Vagina (tissue), 2 donors: ENCODE measurements at regions not wholly inside any gene's neighbourhood (a gene's known extent, or its start where the extent isn't known, plus 50 kb on each side); places are given as distances from the start of the nearest gene placed in this dataset.

Source experiments
- CTCF ChIP-seq, 3 experiments: fragments of 450-650 bp in 2 of 3; fragments of 200-600 bp in 1 of 3; sonication (generic) in 1 of 3; IDR thresholded peaks; one replicate each; pipeline ENCODE4 v1.5.1; 2017 to 2019; ENCODE audit warnings: antibody characterized with exemption in 3 of 3, mild to moderate bottlenecking in 2 of 3, moderate library complexity in 2 of 3
- POLR2A ChIP-seq, 2 donors: fragments of 450-650 bp; IDR thresholded peaks; one replicate each; pipeline ENCODE4 v1.6.1; 2017; ENCODE audit warnings: antibody characterized with exemption in 2 of 2, mild to moderate bottlenecking in 2 of 2, moderate library complexity in 2 of 2

- TF ChIP-seq POLR2A (IDR thresholded peaks at IDR 0.05) = no peak
- no peak for TF ChIP-seq CTCF (IDR thresholded peaks at IDR 0.05)
These were observed 189.9 kb downstream of the FOXD2 start for GRCh38 chr1:47627471-47628370.
